WTC11 (cell line): ENCODE measurements at regions not wholly inside any gene's neighbourhood (a gene's known extent, or its start where the extent isn't known, plus 50 kb on each side); places are given as distances from the start of the nearest gene placed in this dataset.

Experiments used
- ATAC-seq: fragments of 200-7000 bp; cut with Tn5 transposase; 2 replicates; pipeline ENCODE4 v1.10.0; 2021; ENCODE audit warnings: mild to moderate bottlenecking, moderate library complexity
- CTCF ChIA-PET: fragments of 300-600 bp; sonication (Branson Sonifier 250); formaldehyde crosslinking; loops from one replicate; lab custom pipeline; 2021; ENCODE audit warnings: antibody characterized with exemption; lab: Charles Lee
- POLR2A ChIA-PET: fragments of 350-600 bp; sonication (Branson Sonifier 250); formaldehyde crosslinking; loops from one replicate; lab custom pipeline; 2021; ENCODE audit warnings: antibody characterized with exemption; lab: Charles Lee
- DNase-seq: peaks from one replicate; pipeline ENCODE4 v3.0.0; 2021; ENCODE audit warnings: low spot score
- H3K27ac Mint-ChIP-seq: 2 replicates; pipeline ENCODE4 v1.8.0; 2021; ENCODE audit warnings: mixed read lengths
- H3K27me3 Mint-ChIP-seq: 2 replicates; pipeline ENCODE4 v1.8.0; 2021; ENCODE audit warnings: low read depth, mild to moderate bottlenecking, moderate library complexity, mixed read lengths
- H3K36me3 Mint-ChIP-seq: 2 replicates; pipeline ENCODE4 v1.8.0; 2021; ENCODE audit warnings: mixed read lengths
- H3K4me1 Mint-ChIP-seq: 2 replicates; pipeline ENCODE4 v1.8.0; 2022; ENCODE audit warnings: mixed read lengths
- H3K4me3 Mint-ChIP-seq: 2 replicates; pipeline ENCODE4 v1.8.0; 2021; ENCODE audit warnings: mild to moderate bottlenecking, moderate library complexity, mixed read lengths
- H3K9me3 Mint-ChIP-seq: 2 replicates; pipeline ENCODE4 v1.8.0; 2021; ENCODE audit warnings: mixed read lengths
- EMX1 ChIP-seq: fragments of 250-450 bp; sonication (Bioruptor Pico); IDR thresholded peaks from 2 replicates; pipeline ENCODE4 v1.8.0; 2021; ENCODE audit warnings: mild to moderate bottlenecking
- FOXP1 ChIP-seq: sonication (generic); formaldehyde crosslinking; IDR thresholded peaks from 2 replicates; pipeline ENCODE4 v1.8.0; 2022; ENCODE audit warnings: missing genetic modification reagents, mild to moderate bottlenecking, moderate library complexity, borderline replicate concordance
- IRF1 ChIP-seq: sonication (generic); formaldehyde crosslinking; IDR thresholded peaks from 2 replicates; pipeline ENCODE4 v1.8.0; 2023; ENCODE audit warnings: missing genetic modification reagents
- MXD4 ChIP-seq: fragments of 250-450 bp; sonication (Bioruptor Pico); IDR thresholded peaks from 2 replicates; pipeline ENCODE4 v1.8.0; 2021; ENCODE audit warnings: mild to moderate bottlenecking, moderate library complexity, borderline replicate concordance
- MYBL2 ChIP-seq: sonication (generic); formaldehyde crosslinking; IDR thresholded peaks from 2 replicates; pipeline ENCODE4 v1.8.1; 2023; ENCODE audit warnings: mild to moderate bottlenecking, moderate library complexity, missing genetic modification reagents
- SP1 ChIP-seq: sonication (generic); formaldehyde crosslinking; conservative IDR thresholded peaks from 2 replicates; pipeline ENCODE4 v1.8.1; 2022; ENCODE audit warnings: missing genetic modification reagents
- TEAD1 ChIP-seq: sonication (generic); formaldehyde crosslinking; IDR thresholded peaks from 2 replicates; pipeline ENCODE4 v1.8.0; 2022; ENCODE audit warnings: mild to moderate bottlenecking, missing genetic modification reagents
- ZNF138 ChIP-seq: sonication (generic); formaldehyde crosslinking; conservative IDR thresholded peaks from 2 replicates; pipeline ENCODE4 v1.8.1; 2022; ENCODE audit warnings: mild to moderate bottlenecking, moderate library complexity, missing genetic modification reagents
- ZNF263 ChIP-seq: sonication (generic); formaldehyde crosslinking; IDR thresholded peaks from 2 replicates; pipeline ENCODE4 v1.8.1; 2022; ENCODE audit warnings: low read depth, mild to moderate bottlenecking, moderate library complexity, missing genetic modification reagents
- TF ChIP-seq, protein P1 (sequence below): fragments of 200-600 bp; IDR thresholded peaks from 2 replicates; pipeline ENCODE4 v1.8.0; 2022; ENCODE audit warnings: antibody characterized with exemption
- TF ChIP-seq, protein P2 (sequence below): fragments of 250-450 bp; sonication (Bioruptor Pico); IDR thresholded peaks from 2 replicates; pipeline ENCODE4 v1.8.0; 2021; ENCODE audit warnings: mild to moderate bottlenecking
- TF ChIP-seq, protein P3 (sequence below): sonication (generic); formaldehyde crosslinking; IDR thresholded peaks from 2 replicates; pipeline ENCODE4 v1.8.1; 2023; ENCODE audit warnings: mild to moderate bottlenecking, missing genetic modification reagents, moderate library complexity
- TF ChIP-seq, protein P4 (sequence below): fragments of 250-450 bp; sonication (Bioruptor Pico); IDR thresholded peaks from 2 replicates; pipeline ENCODE4 v1.9.0; 2021; ENCODE audit warnings: mild to moderate bottlenecking
- TF ChIP-seq, protein P5 (sequence below): sonication (generic); formaldehyde crosslinking; IDR thresholded peaks from 2 replicates; pipeline ENCODE4 v1.8.0; 2022; ENCODE audit warnings: mild to moderate bottlenecking, missing genetic modification reagents
- TF ChIP-seq, protein P6 (sequence below): sonication (generic); formaldehyde crosslinking; IDR thresholded peaks from 2 replicates; pipeline ENCODE4 v1.8.1; 2023; ENCODE audit warnings: mild to moderate bottlenecking, missing genetic modification reagents

- TF ChIP-seq, protein P1, sequence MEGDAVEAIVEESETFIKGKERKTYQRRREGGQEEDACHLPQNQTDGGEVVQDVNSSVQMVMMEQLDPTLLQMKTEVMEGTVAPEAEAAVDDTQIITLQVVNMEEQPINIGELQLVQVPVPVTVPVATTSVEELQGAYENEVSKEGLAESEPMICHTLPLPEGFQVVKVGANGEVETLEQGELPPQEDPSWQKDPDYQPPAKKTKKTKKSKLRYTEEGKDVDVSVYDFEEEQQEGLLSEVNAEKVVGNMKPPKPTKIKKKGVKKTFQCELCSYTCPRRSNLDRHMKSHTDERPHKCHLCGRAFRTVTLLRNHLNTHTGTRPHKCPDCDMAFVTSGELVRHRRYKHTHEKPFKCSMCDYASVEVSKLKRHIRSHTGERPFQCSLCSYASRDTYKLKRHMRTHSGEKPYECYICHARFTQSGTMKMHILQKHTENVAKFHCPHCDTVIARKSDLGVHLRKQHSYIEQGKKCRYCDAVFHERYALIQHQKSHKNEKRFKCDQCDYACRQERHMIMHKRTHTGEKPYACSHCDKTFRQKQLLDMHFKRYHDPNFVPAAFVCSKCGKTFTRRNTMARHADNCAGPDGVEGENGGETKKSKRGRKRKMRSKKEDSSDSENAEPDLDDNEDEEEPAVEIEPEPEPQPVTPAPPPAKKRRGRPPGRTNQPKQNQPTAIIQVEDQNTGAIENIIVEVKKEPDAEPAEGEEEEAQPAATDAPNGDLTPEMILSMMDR, result no peak
- TF ChIP-seq, protein P2, sequence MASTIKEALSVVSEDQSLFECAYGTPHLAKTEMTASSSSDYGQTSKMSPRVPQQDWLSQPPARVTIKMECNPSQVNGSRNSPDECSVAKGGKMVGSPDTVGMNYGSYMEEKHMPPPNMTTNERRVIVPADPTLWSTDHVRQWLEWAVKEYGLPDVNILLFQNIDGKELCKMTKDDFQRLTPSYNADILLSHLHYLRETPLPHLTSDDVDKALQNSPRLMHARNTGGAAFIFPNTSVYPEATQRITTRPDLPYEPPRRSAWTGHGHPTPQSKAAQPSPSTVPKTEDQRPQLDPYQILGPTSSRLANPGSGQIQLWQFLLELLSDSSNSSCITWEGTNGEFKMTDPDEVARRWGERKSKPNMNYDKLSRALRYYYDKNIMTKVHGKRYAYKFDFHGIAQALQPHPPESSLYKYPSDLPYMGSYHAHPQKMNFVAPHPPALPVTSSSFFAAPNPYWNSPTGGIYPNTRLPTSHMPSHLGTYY (CRISPR knock-in tag), result no peak
- TF ChIP-seq, protein P3, sequence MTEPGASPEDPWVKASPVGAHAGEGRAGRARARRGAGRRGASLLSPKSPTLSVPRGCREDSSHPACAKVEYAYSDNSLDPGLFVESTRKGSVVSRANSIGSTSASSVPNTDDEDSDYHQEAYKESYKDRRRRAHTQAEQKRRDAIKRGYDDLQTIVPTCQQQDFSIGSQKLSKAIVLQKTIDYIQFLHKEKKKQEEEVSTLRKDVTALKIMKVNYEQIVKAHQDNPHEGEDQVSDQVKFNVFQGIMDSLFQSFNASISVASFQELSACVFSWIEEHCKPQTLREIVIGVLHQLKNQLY (CRISPR knock-in tag), result no peak
- TF ChIP-seq, protein P4, sequence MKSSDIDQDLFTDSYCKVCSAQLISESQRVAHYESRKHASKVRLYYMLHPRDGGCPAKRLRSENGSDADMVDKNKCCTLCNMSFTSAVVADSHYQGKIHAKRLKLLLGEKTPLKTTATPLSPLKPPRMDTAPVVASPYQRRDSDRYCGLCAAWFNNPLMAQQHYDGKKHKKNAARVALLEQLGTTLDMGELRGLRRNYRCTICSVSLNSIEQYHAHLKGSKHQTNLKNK (CRISPR knock-in tag), result no peak
- TF ChIP-seq ZNF263 (CRISPR knock-in tag) (no peak), FOXP1 (CRISPR knock-in tag) (no peak)
Observed at GRCh38 chr10:9807846-9808245, 1209.8 kb upstream of the CELF2 start (continued).

DNA sequence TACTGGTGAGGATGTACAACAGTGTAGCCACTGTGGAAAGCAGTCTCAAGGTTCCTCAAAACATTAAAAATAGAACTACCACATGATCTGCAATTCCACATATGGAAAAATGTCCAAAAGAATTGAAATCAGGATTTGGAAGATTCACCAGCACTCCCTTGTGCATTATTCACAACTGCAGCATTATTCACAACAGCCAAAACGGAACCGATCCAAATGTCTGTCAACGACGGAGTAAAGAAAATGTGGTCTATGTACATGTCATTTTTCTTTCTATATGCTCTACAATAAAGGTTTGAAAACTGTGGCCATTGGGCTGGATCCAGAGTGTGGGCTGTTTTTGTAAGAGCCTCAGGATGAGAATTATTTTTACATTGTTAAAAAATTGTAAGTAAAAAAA, 1206.1 kb upstream of the CELF2 start:
- Mint-ChIP-seq H3K9me3 (peaks cover 14% of the 10 kb centered on the region), H3K4me1 (no peaks in the 10 kb centered on the region), H3K27ac (no peak overlapping the region), H3K36me3 (no peaks in the 10 kb centered on the region), H3K27me3 (no peaks in the 10 kb centered on the region), H3K4me3 (no peak overlapping the region)
- ChIA-PET CTCF (no interaction called here), POLR2A (no interaction called here)
- no peak for DNase-seq
- TF ChIP-seq TEAD1 (CRISPR knock-in tag) (no peak), MYBL2 (CRISPR knock-in tag) (no peak), MXD4 (CRISPR knock-in tag) (no peak), EMX1 (CRISPR knock-in tag) (no peak)
- TF ChIP-seq, protein P5, sequence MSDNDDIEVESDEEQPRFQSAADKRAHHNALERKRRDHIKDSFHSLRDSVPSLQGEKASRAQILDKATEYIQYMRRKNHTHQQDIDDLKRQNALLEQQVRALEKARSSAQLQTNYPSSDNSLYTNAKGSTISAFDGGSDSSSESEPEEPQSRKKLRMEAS (CRISPR knock-in tag), result no peak
- ATAC-seq, result no peak

DNA sequence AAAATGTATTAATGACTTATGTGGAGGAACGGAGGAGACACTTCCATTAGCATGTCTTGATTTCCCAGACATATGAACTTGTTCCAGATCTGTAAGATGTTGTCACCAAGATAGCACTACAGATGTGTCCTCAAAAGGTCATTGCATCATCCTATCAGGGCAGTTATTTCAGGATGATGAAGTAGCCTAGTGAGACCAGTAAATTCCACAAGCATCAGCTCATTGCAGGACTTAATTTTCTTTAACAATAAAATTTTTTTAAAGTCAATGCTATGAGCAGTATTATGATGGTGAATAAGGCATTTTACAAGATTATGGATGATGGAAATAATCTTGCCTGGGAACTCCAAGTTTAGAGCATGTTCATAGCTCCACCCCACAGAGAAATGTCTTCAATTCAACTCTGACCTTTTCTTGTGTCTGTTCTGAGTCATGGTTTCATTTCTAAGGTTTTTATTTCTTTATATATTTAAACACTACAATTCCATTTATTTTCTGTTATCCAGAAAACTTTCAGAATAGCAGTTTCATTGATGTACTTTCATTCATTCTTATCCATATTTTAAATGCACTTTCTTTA, 1203.3 kb upstream of the CELF2 start:
- POLR2A ChIA-PET, result no interaction called here
- TF ChIP-seq SP1, result no peak
- TF ChIP-seq, protein P6, sequence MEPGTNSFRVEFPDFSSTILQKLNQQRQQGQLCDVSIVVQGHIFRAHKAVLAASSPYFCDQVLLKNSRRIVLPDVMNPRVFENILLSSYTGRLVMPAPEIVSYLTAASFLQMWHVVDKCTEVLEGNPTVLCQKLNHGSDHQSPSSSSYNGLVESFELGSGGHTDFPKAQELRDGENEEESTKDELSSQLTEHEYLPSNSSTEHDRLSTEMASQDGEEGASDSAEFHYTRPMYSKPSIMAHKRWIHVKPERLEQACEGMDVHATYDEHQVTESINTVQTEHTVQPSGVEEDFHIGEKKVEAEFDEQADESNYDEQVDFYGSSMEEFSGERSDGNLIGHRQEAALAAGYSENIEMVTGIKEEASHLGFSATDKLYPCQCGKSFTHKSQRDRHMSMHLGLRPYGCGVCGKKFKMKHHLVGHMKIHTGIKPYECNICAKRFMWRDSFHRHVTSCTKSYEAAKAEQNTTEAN (CRISPR knock-in tag), result no peak
- no peak for TF ChIP-seq IRF1 (CRISPR knock-in tag)
- TF ChIP-seq, protein P5 (CRISPR knock-in tag), result no peak
- no peak for TF ChIP-seq ZNF138 (CRISPR knock-in tag)
- no peak for DNase-seq
- H3K4me1 Mint-ChIP-seq, result no peaks in the 10 kb centered on the region
- H3K36me3 Mint-ChIP-seq, result 0 out of 2 replicates have a peak, but pooled peaks cover 8% of the 10 kb centered on the region
- H3K9me3 Mint-ChIP-seq, result peaks cover 28% of the 10 kb centered on the region
- H3K27ac Mint-ChIP-seq, result no peak overlapping the region
- no peak for ATAC-seq
- no peak overlapping the region for H3K4me3 Mint-ChIP-seq
- no peaks in the 10 kb centered on the region for H3K27me3 Mint-ChIP-seq
- CTCF ChIA-PET, result no interaction called here
